Skeletal muscle tissue (tissue), 3 donors: ENCODE measurements at regions not wholly inside any gene's neighbourhood (a gene's known extent, or its start where the extent isn't known, plus 50 kb on each side); places are given as distances from the start of the nearest gene placed in this dataset.

Experiments
- H3K27ac ChIP-seq: one replicate; pipeline ENCODE4 v1.7.0; 2013; ENCODE audit warnings: mild to moderate bottlenecking, low read depth, low read length, inconsistent platforms
- H3K27me3 ChIP-seq, 3 donors: one replicate each; pipeline ENCODE4 v1.7.0; 2013; ENCODE audit warnings: low read length in 3 of 3; ENCODE audit not compliant: control insufficient read depth in 3 of 3, insufficient read depth in 3 of 3
- H3K36me3 ChIP-seq, 3 donors: one replicate each; pipeline ENCODE4 v1.7.0; 2013; ENCODE audit warnings: low read length in 3 of 3; ENCODE audit not compliant: control insufficient read depth in 3 of 3, insufficient read depth in 3 of 3
- H3K4me1 ChIP-seq, 3 donors: one replicate each; pipeline ENCODE4 v1.7.0; 2013; ENCODE audit warnings: low read length in 3 of 3, mild to moderate bottlenecking in 3 of 3; ENCODE audit not compliant: control insufficient read depth in 3 of 3, insufficient read depth in 3 of 3
- H3K4me3 ChIP-seq, 3 donors: one replicate each; pipeline ENCODE4 v1.7.0; 2013; ENCODE audit warnings: low read length in 3 of 3
- H3K9ac ChIP-seq, 3 donors: one replicate each; pipeline ENCODE4 v1.7.0; 2013; ENCODE audit warnings: low read length in 3 of 3, mild to moderate bottlenecking in 3 of 3, moderate library complexity in 2 of 3, low read depth in 1 of 3
- H3K9me3 ChIP-seq, 3 donors: one replicate each; pipeline ENCODE4 v1.7.0; 2013; ENCODE audit warnings: low read length in 3 of 3; ENCODE audit not compliant: control insufficient read depth in 3 of 3
- donor health status: Osteomylitis.

- Histone ChIP-seq H3K27ac (no peak overlapping the region), H3K9me3 (no peaks in the 10 kb centered on the region), H3K36me3 (no peaks in the 10 kb centered on the region), H3K9ac (no peak overlapping the region), H3K4me1 (no peaks in the 10 kb centered on the region), H3K4me3 (no peak overlapping the region), H3K27me3 (no peaks in the 10 kb centered on the region)
Observed at GRCh38 chr7:13032576-13032975, 345.1 kb downstream of the ARL4A start.

GRCh38 chr7:13034693-13035092 is 347.3 kb downstream of the ARL4A start:
- Histone ChIP-seq H3K27ac (no peak overlapping the region), H3K36me3 (no peaks in the 10 kb centered on the region), H3K4me3 (no peak overlapping the region), H3K9me3 (no peaks in the 10 kb centered on the region), H3K27me3 (no peaks in the 10 kb centered on the region), H3K4me1 (no peaks in the 10 kb centered on the region), H3K9ac (no peak overlapping the region)

GRCh38 chr7:13035233-13035632 is 347.8 kb downstream of the ARL4A start:
- H3K27ac ChIP-seq: no peak overlapping the region
- H3K27me3 ChIP-seq: no peaks in the 10 kb centered on the region
- H3K9me3 ChIP-seq: no peaks in the 10 kb centered on the region
- no peak overlapping the region for H3K4me3 ChIP-seq
- H3K4me1 ChIP-seq: no peaks in the 10 kb centered on the region
- no peak overlapping the region for H3K9ac ChIP-seq
- no peaks in the 10 kb centered on the region for H3K36me3 ChIP-seq

GRCh38 chr7:13036256-13036780 is 348.9 kb downstream of the ARL4A start:
- Histone ChIP-seq H3K27ac (no peak overlapping the region), H3K27me3 (no peaks in the 10 kb centered on the region), H3K4me1 (no peaks in the 10 kb centered on the region), H3K9ac (no peak overlapping the region), H3K9me3 (no peaks in the 10 kb centered on the region), H3K36me3 (no peaks in the 10 kb centered on the region), H3K4me3 (no peak overlapping the region)

- H3K9me3 ChIP-seq: no peaks in the 10 kb centered on the region
- no peaks in the 10 kb centered on the region for H3K27me3 ChIP-seq
- no peaks in the 10 kb centered on the region for H3K4me1 ChIP-seq
- no peak overlapping the region for H3K4me3 ChIP-seq
- no peak overlapping the region for H3K9ac ChIP-seq
- no peak overlapping the region for H3K27ac ChIP-seq
- H3K36me3 ChIP-seq: no peaks in the 10 kb centered on the region
Observed at GRCh38 chr7:13037216-13037615, 349.8 kb downstream of the ARL4A start.

- H3K9ac ChIP-seq: no peak overlapping the region
- H3K27ac ChIP-seq: no peak overlapping the region
- H3K4me3 ChIP-seq: no peak overlapping the region
- H3K27me3 ChIP-seq: no peaks in the 10 kb centered on the region
- no peaks in the 10 kb centered on the region for H3K4me1 ChIP-seq
- no peaks in the 10 kb centered on the region for H3K9me3 ChIP-seq
- H3K36me3 ChIP-seq: no peaks in the 10 kb centered on the region
Observed at GRCh38 chr7:13041368-13041988, 354.0 kb downstream of the ARL4A start.

- Histone ChIP-seq H3K4me1 (no peaks in the 10 kb centered on the region), H3K9me3 (no peaks in the 10 kb centered on the region), H3K27me3 (no peaks in the 10 kb centered on the region), H3K36me3 (no peaks in the 10 kb centered on the region), H3K27ac (no peak overlapping the region), H3K9ac (no peak overlapping the region), H3K4me3 (no peak overlapping the region)
Observed at GRCh38 chr7:13042605-13043236, 355.3 kb downstream of the ARL4A start.

- H3K27me3 ChIP-seq: no peaks in the 10 kb centered on the region
Observed at GRCh38 chr7:13044309-13044708, 356.9 kb downstream of the ARL4A start.

GRCh38 chr7:13047061-13047460 is 359.6 kb downstream of the ARL4A start:
- Histone ChIP-seq H3K4me3 (no peak overlapping the region), H3K36me3 (no peaks in the 10 kb centered on the region), H3K9me3 (no peaks in the 10 kb centered on the region), H3K9ac (no peak overlapping the region), H3K27me3 (no peaks in the 10 kb centered on the region), H3K4me1 (no peaks in the 10 kb centered on the region), H3K27ac (no peak overlapping the region)

More at GRCh38 chr7:13044309-13044708, 356.9 kb downstream of the ARL4A start:
- no peaks in the 10 kb centered on the region for H3K4me1 ChIP-seq
- H3K27ac ChIP-seq: no peak overlapping the region
- H3K9ac ChIP-seq: no peak overlapping the region
- no peaks in the 10 kb centered on the region for H3K36me3 ChIP-seq
- no peaks in the 10 kb centered on the region for H3K9me3 ChIP-seq
- no peak overlapping the region for H3K4me3 ChIP-seq

- Histone ChIP-seq H3K9ac (no peak overlapping the region), H3K27me3 (no peaks in the 10 kb centered on the region), H3K36me3 (no peaks in the 10 kb centered on the region), H3K27ac (no peak overlapping the region), H3K4me1 (no peaks in the 10 kb centered on the region), H3K9me3 (no peaks in the 10 kb centered on the region), H3K4me3 (no peak overlapping the region)
Observed at GRCh38 chr7:13049946-13050345, 362.5 kb downstream of the ARL4A start.
